WTC11 (cell line): ENCODE measurements at regions not wholly inside any gene's neighbourhood (a gene's known extent, or its start where the extent isn't known, plus 50 kb on each side); places are given as distances from the start of the nearest gene placed in this dataset.

Experiments
- CTCF ChIP-seq: fragments of 200-600 bp; IDR thresholded peaks from 2 replicates; pipeline ENCODE4 v1.8.0; 2022; ENCODE audit warnings: antibody characterized with exemption
- NR2C2 ChIP-seq: sonication (generic); formaldehyde crosslinking; IDR thresholded peaks from 2 replicates; pipeline ENCODE4 v1.8.0; 2022; ENCODE audit warnings: mild to moderate bottlenecking, missing genetic modification reagents
- PRDM15 ChIP-seq: sonication (generic); formaldehyde crosslinking; IDR thresholded peaks from 2 replicates; pipeline ENCODE4 v1.8.0; 2022; ENCODE audit warnings: missing genetic modification reagents
- SP1 ChIP-seq: sonication (generic); formaldehyde crosslinking; conservative IDR thresholded peaks from 2 replicates; pipeline ENCODE4 v1.8.1; 2022; ENCODE audit warnings: missing genetic modification reagents
- ZNF121 ChIP-seq: sonication (generic); formaldehyde crosslinking; IDR thresholded peaks from 2 replicates; pipeline ENCODE4 v1.8.0; 2023; ENCODE audit warnings: missing genetic modification reagents

GRCh38 chr11:97201743-97202612, 812.2 kb downstream of the JRKL start:
- TF ChIP-seq CTCF (no peak), NR2C2 (CRISPR knock-in tag) (no peak), PRDM15 (no peak), SP1 (CRISPR knock-in tag) (no peak), ZNF121 (CRISPR knock-in tag) (no peak)
